ENCODE measurements at regions not wholly inside any gene's neighbourhood (a gene's known extent, or its start where the extent isn't known, plus 50 kb on each side); places are given as distances from the start of the nearest gene placed in this dataset.

- POLR2A ChIA-PET: no interaction called here
- DNase-seq (ENCODE audit: extremely low spot score): no peak
These were observed 483.8 kb downstream of the NOVA1 start for GRCh38 chr14:26113911-26114640.

DNA sequence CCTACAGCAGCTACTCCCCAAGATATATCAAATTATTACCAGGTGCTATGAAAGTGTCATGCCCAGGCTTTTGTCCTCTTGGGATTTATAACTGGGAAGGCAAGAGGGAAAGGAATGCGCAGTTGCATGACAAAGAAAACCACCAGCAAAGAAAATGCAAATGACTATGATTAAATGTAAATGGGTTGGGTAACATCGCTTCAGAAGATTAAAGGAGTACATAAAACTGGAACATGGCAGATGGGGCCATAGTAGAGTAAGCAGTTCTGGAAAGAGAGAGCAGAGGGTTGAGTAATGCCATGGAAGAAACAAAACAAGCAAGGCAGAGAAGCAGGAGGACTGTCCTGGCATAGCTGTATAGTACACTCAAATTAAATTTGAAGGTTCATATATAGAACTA lies 493.1 kb downstream of the NOVA1 start:
- no peak for TF ChIP-seq SP1 (IDR thresholded peaks at IDR 0.05)
- TF ChIP-seq FOXA1 (IDR thresholded peaks at IDR 0.05): no peak
- no peak for TF ChIP-seq ZNF384 (IDR thresholded peaks at IDR 0.05)
- TF ChIP-seq SUZ12 (IDR thresholded peaks at IDR 0.05): no peak
- TF ChIP-seq, protein P1, sequence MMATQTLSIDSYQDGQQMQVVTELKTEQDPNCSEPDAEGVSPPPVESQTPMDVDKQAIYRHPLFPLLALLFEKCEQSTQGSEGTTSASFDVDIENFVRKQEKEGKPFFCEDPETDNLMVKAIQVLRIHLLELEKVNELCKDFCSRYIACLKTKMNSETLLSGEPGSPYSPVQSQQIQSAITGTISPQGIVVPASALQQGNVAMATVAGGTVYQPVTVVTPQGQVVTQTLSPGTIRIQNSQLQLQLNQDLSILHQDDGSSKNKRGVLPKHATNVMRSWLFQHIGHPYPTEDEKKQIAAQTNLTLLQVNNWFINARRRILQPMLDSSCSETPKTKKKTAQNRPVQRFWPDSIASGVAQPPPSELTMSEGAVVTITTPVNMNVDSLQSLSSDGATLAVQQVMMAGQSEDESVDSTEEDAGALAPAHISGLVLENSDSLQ (IDR thresholded peaks at IDR 0.05): no peak
- TF ChIP-seq ELF4 (IDR thresholded peaks at IDR 0.05): no peak
- no peak for TF ChIP-seq FOXK2 (IDR thresholded peaks at IDR 0.05)
- no peak for TF ChIP-seq L3MBTL2 (conservative IDR thresholded peaks at IDR 0.05)
- TF ChIP-seq LEF1 (IDR thresholded peaks at IDR 0.05; ENCODE audit: borderline replicate concordance): no peak
- no peak for TF ChIP-seq CTBP1 (IDR thresholded peaks at IDR 0.05; ENCODE audit: borderline replicate concordance)
- no peak for TF ChIP-seq NFRKB (IDR thresholded peaks at IDR 0.05)
- TF ChIP-seq BHLHE40 (IDR thresholded peaks at IDR 0.05; ENCODE audit: borderline replicate concordance): no peak
- TF ChIP-seq HDGF (IDR thresholded peaks at IDR 0.05; ENCODE audit: borderline replicate concordance): no peak
- no peak for TF ChIP-seq TARDBP (IDR thresholded peaks at IDR 0.05)
- TF ChIP-seq FOXM1 (IDR thresholded peaks at IDR 0.05; ENCODE audit: borderline replicate concordance): no peak
- no peak for TF ChIP-seq ARNT (IDR thresholded peaks at IDR 0.05)
- no peak for DNase-seq (ENCODE audit: extremely low spot score)

More at GRCh38 chr14:26113911-26114640, 483.8 kb downstream of the NOVA1 start:
- TF ChIP-seq, protein P1 (IDR thresholded peaks at IDR 0.05): no peak
- TF ChIP-seq L3MBTL2 (conservative IDR thresholded peaks at IDR 0.05): no peak
- TF ChIP-seq LEF1 (IDR thresholded peaks at IDR 0.05; ENCODE audit: borderline replicate concordance): no peak
- TF ChIP-seq HDGF (IDR thresholded peaks at IDR 0.05; ENCODE audit: borderline replicate concordance): no peak
- CTCF ChIA-PET: no interaction called here

GRCh38 chr14:26097852-26098251 lies 500.0 kb downstream of the NOVA1 start:
- TF ChIP-seq FOXK2 (IDR thresholded peaks at IDR 0.05): no peak
- no peak for TF ChIP-seq ARNT (IDR thresholded peaks at IDR 0.05)
- TF ChIP-seq FOXM1 (IDR thresholded peaks at IDR 0.05; ENCODE audit: borderline replicate concordance): no peak
- TF ChIP-seq CTBP1 (IDR thresholded peaks at IDR 0.05; ENCODE audit: borderline replicate concordance): no peak
- TF ChIP-seq HDGF (IDR thresholded peaks at IDR 0.05; ENCODE audit: borderline replicate concordance): no peak
- no peak for TF ChIP-seq ELF4 (IDR thresholded peaks at IDR 0.05)
- TF ChIP-seq SUZ12 (IDR thresholded peaks at IDR 0.05): no peak
- TF ChIP-seq SP1 (IDR thresholded peaks at IDR 0.05): no peak
- TF ChIP-seq ZNF384 (IDR thresholded peaks at IDR 0.05): no peak
- no peak for DNase-seq (ENCODE audit: extremely low spot score)
- ChIA-PET POLR2A (no interaction called here), CTCF (no interaction called here)

More for the DNA sequence above, 493.1 kb downstream of the NOVA1 start:
- POLR2A ChIA-PET: no interaction called here
- CTCF ChIA-PET: no interaction called here

- CTCF ChIA-PET: no interaction called here
- peak; percentile 13 for DNase-seq (ENCODE audit: extremely low spot score)
- TF ChIP-seq CTBP1 (IDR thresholded peaks at IDR 0.05; ENCODE audit: borderline replicate concordance): no peak
- no peak for TF ChIP-seq BHLHE40 (IDR thresholded peaks at IDR 0.05; ENCODE audit: borderline replicate concordance)
- no peak for TF ChIP-seq NFRKB (IDR thresholded peaks at IDR 0.05)
- no peak for TF ChIP-seq FOXA1 (IDR thresholded peaks at IDR 0.05)
- TF ChIP-seq SP1 (IDR thresholded peaks at IDR 0.05): no peak
- TF ChIP-seq, protein P1 (IDR thresholded peaks at IDR 0.05): no peak
- no peak for TF ChIP-seq FOXK2 (IDR thresholded peaks at IDR 0.05)
- POLR2A ChIA-PET: no interaction called here
These were observed 509.6 kb downstream of the NOVA1 start for GRCh38 chr14:26088275-26088674.

GRCh38 chr14:26081043-26081442 lies 516.8 kb downstream of the NOVA1 start:
- CTCF ChIA-PET: no interaction called here
- DNase-seq (ENCODE audit: extremely low spot score): no peak
- POLR2A ChIA-PET: no interaction called here
- TF ChIP-seq ZNF384 (IDR thresholded peaks at IDR 0.05) (no peak), ELF4 (IDR thresholded peaks at IDR 0.05) (no peak), HDGF (IDR thresholded peaks at IDR 0.05; ENCODE audit: borderline replicate concordance) (no peak)
- TF ChIP-seq, protein P1 (IDR thresholded peaks at IDR 0.05): no peak

DNA sequence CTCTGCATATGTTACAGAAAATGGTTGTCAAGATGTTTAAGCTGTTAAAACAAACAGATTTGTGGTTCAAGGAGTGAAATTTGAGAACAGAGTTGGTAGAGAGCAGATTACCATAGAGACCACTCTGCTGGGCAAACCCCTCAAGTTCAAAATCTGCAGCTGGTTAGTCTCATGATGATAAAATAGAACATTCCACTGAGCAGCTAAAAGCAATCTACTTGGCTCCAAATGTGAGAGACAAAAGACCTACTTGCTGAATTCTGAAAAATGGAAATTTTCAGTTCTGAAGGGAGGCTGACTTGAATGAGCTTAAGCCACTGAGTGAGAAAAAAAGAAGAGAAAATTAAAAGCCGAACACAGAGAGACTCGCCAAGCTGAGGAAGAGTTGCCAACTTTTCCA lies 519.3 kb downstream of the NOVA1 start:
- ChIA-PET CTCF (no interaction called here), POLR2A (no interaction called here)
- no peak for TF ChIP-seq LEF1 (IDR thresholded peaks at IDR 0.05; ENCODE audit: borderline replicate concordance)
- TF ChIP-seq TARDBP (IDR thresholded peaks at IDR 0.05): no peak
- TF ChIP-seq FOXK2 (IDR thresholded peaks at IDR 0.05): no peak
- TF ChIP-seq, protein P1 (IDR thresholded peaks at IDR 0.05): no peak
- TF ChIP-seq ZNF384 (IDR thresholded peaks at IDR 0.05): no peak
- no peak for TF ChIP-seq HDGF (IDR thresholded peaks at IDR 0.05; ENCODE audit: borderline replicate concordance)
- no peak for TF ChIP-seq FOXM1 (IDR thresholded peaks at IDR 0.05; ENCODE audit: borderline replicate concordance)
- no peak for TF ChIP-seq BHLHE40 (IDR thresholded peaks at IDR 0.05; ENCODE audit: borderline replicate concordance)
- TF ChIP-seq L3MBTL2 (conservative IDR thresholded peaks at IDR 0.05): no peak
- TF ChIP-seq SP1 (IDR thresholded peaks at IDR 0.05): no peak
- DNase-seq (ENCODE audit: extremely low spot score): no peak

Data from HEK293T (cell line).